Mucosa of descending colon (tissue), 3 donors: ENCODE measurements at regions not wholly inside any gene's neighbourhood (a gene's known extent, or its start where the extent isn't known, plus 50 kb on each side); places are given as distances from the start of the nearest gene placed in this dataset.

Experiments
- ATAC-seq: fragments of 200-7000 bp; cut with Tn5 transposase; one replicate; pipeline ENCODE4 v1.9.1; 2020; ENCODE audit warnings: mild to moderate bottlenecking, moderate library complexity
- DNase-seq, 3 donors: peaks; one replicate each; pipeline ENCODE4 v3.0.0-alpha.2; 2020
- H3K36me3 ChIP-seq: fragments of 200-600 bp; one replicate; pipeline ENCODE4 v1.8.0; 2021; ENCODE audit warnings: low read depth, mild to moderate bottlenecking
- H3K4me1 ChIP-seq: fragments of 200-600 bp; one replicate; pipeline ENCODE4 v1.8.0; 2021; ENCODE audit warnings: low read depth, mild to moderate bottlenecking
- H3K4me3 ChIP-seq: fragments of 200-600 bp; one replicate; pipeline ENCODE4 v1.8.0; 2021; ENCODE audit warnings: mild to moderate bottlenecking
- H3K9me3 ChIP-seq: fragments of 200-600 bp; one replicate; pipeline ENCODE4 v1.8.0; 2021; ENCODE audit warnings: mild to moderate bottlenecking
- intact Hi-C, 2 donors: fragments of 100-400 bp; cut with DNase I in 1 of 2; cut with micrococcal nuclease in 1 of 2; formaldehyde crosslinking; loops; one replicate each; pipeline versions ENCODE4 v1.11.0 to v1.11.1; 2022; cut with DNase I, micrococcal nuclease
- TF ChIP-seq, protein P1 (sequence below): fragments of 200-600 bp; IDR thresholded peaks from one replicate; pipeline ENCODE4 v1.8.0; 2022; ENCODE audit warnings: antibody characterized with exemption, mild to moderate bottlenecking
- donor health status: DM: no; HTN: no; CAD: no; lungs with moderate emphysema.
- donor health status: DM: no; HTN: no; CAD: no.
- donor health status: DM: no; HTN: yes; CAD: no.

DNA sequence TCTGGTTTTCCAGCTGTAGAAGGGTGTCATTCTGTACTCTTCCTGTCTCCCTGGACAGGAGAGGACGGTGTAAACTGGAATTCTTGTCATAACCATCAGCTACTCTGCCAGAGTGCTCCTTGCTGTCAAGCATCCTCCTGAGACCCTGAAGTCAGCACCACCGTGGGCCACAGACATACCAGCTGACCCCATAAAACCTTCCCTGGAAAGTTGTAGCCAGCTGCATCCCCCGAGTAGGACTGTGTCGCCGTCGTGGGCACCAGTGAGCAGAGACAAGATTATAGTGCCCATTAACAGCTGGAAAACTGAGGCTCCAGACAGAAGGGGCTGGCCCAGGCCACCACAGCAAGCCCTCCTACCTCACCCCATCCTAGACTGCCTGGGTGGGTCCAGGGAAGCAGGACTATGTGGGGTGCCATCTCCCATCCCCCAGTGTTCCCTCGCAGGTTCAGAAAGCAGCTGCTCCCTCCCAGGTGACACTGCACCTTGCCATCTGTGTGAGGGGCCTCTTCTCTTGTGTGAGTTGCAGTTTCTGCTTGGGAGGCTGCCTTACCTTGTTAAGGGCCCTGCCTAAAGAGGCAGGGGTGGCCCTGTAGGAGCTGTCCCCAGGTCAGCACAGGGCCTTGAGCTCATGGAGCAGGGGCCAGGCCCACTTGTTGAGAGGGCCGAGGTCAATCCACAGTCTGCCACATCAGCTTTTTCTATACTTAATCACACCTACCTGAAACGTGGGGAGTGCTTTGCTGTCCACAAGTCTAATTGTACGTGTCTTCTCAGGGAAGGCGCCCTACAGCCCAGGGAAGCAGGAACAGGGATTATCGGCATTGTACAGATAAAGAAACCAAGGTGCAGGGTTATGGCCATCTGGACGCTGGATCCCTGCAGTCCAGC, 191.9 kb upstream of the LINGO1 start:
- intact Hi-C loops: loop anchor here in 1 of 2 donors (10.0 kb wide), 1 partner anchor 190 kb away; the partner anchor contains the start of gene LINGO1
- no peaks in the 10 kb centered on the region for H3K9me3 ChIP-seq
- no peak for ATAC-seq
- no peak overlapping the region for H3K4me3 ChIP-seq
- H3K36me3 ChIP-seq: no peaks in the 10 kb centered on the region
- DNase-seq: peak in 1 of 3 donors; percentile 10
- H3K4me1 ChIP-seq: peaks cover 7% of the 10 kb centered on the region
- TF ChIP-seq, protein P1, sequence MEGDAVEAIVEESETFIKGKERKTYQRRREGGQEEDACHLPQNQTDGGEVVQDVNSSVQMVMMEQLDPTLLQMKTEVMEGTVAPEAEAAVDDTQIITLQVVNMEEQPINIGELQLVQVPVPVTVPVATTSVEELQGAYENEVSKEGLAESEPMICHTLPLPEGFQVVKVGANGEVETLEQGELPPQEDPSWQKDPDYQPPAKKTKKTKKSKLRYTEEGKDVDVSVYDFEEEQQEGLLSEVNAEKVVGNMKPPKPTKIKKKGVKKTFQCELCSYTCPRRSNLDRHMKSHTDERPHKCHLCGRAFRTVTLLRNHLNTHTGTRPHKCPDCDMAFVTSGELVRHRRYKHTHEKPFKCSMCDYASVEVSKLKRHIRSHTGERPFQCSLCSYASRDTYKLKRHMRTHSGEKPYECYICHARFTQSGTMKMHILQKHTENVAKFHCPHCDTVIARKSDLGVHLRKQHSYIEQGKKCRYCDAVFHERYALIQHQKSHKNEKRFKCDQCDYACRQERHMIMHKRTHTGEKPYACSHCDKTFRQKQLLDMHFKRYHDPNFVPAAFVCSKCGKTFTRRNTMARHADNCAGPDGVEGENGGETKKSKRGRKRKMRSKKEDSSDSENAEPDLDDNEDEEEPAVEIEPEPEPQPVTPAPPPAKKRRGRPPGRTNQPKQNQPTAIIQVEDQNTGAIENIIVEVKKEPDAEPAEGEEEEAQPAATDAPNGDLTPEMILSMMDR: no peak

DNA sequence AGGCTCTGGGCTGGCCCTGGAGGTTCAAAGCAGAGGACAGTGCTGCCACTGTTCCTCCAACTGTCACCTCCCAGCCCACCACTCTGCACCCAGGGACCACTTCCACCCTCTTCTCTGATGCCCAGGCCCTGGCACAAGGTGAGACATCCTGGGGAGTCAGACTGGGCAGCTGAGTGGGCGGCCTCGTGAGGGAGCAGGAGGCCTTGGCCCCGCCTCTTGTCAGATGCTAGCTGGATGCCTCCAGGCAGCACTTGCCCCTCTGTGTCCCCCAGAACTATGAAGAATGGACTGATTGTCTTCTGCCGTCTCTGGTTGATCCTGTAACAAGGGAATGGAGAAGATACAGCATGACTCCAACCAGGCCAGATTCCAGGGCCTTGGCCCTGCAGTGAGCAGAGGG, 191.0 kb upstream of the LINGO1 start:
- TF ChIP-seq, protein P1: no peak
- H3K36me3 ChIP-seq: no peaks in the 10 kb centered on the region
- DNase-seq: no peak

DNA sequence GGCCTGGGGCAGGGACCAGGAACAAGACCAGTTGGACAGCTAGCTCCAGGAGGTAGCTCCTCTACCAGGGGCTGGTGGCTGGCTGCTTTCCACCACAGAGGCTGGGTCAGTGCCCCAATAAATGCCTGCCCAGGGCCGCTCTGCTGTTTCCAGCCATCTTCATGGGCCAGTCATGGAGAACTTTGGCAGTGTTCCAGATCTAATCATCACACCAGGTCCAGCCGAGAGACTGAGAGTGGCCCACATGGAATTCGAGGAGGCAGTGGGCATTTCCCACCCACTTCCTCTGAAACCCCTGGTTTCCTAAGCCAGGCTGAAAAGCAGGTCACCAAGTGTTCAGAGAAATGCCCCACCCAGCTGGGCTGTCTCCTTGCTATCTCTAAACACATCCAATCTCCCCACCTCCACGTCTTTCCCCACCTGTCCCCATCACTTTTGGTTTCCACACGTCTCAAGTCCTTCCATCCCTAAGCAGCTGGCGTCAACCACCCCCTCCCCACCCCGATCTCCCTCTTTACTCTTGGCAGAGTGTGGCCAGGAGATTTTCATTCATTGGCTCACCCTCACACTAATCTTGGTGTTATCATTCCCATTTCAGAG, 190.0 kb upstream of the LINGO1 start:
- Histone ChIP-seq H3K36me3 (no peaks in the 10 kb centered on the region), H3K4me1 (peaks cover 11% of the 10 kb centered on the region), H3K4me3 (no peak overlapping the region), H3K9me3 (no peaks in the 10 kb centered on the region)
- no peak for DNase-seq
- TF ChIP-seq, protein P1: no peak
- intact Hi-C loops: loop anchor here in 1 of 2 donors (10.0 kb wide), 1 partner anchor 188 kb away; the partner anchor contains the start of gene LINGO1
- ATAC-seq: no peak

More for the DNA sequence above, 191.0 kb upstream of the LINGO1 start:
- no peak for ATAC-seq
- intact Hi-C loops: loop anchor here in 1 of 2 donors (10.0 kb wide), 1 partner anchor 189 kb away; the partner anchor contains the start of gene LINGO1
- Histone ChIP-seq H3K4me1 (peaks cover 11% of the 10 kb centered on the region), H3K9me3 (no peaks in the 10 kb centered on the region), H3K4me3 (no peak overlapping the region)

DNA sequence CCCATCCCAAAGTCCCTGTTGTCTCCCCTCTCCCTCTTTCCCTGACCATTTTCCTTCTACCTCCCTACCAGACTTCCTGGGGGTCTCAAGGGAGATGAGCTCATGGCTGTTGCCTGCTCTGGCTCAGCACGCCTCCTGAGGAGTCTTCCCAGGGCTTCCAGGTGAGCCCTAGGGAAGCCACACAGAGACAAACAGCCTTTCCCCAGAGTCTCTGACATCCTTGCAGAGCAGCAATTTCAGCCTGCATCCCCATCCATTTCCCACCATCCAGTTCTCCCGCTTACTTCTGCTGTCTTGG, 189.2 kb upstream of the LINGO1 start:
- H3K36me3 ChIP-seq: no peaks in the 10 kb centered on the region
- ATAC-seq (no peak), DNase-seq (no peak)
- peaks cover 11% of the 10 kb centered on the region for H3K4me1 ChIP-seq
- H3K9me3 ChIP-seq: no peaks in the 10 kb centered on the region
- TF ChIP-seq, protein P1: no peak
- no peak overlapping the region for H3K4me3 ChIP-seq
- intact Hi-C loops: loop anchor here in 1 of 2 donors (10.0 kb wide), 1 partner anchor 187 kb away; the partner anchor contains the start of gene LINGO1

DNA sequence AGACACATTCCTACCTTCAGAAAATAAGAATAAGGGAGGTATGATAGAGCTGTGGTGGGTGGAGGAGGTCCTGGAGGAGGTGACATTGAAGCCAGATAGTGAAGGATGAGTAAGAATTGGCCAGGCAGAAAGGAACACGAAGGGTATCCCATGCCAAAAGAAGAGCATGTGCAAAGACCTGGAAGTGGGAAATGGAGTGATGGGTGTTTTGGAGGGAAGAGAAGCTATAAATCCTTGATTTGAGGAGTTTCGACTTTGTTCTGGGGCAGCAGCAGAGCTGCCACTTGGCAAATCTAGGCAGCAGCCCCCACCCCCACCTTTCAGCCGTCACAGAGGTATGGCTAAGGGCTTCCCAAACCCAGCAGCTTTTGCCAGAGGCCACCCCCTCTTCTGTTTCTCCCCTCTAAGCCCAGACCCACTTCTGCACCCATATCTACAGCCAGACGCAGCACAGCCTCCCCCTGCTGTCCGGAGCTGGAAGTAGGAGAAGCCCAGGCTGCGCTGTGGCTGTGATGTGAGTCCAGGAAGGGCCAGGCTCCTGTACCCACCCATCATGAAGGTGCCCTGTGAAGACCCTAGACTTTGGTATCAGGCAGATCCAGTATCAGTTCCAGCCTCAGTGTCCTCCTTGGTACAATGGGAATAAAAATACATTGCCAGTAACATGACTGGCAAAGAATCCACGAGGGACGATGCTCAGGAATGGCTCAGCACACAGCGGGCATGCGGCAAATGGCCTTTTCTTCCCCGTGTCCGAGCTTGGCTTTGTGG, 188.7 kb upstream of the LINGO1 start:
- intact Hi-C loops: loop anchor here in 1 of 2 donors (10.0 kb wide), 1 partner anchor 187 kb away; the partner anchor contains the start of gene LINGO1
- peak; percentile 65 for ATAC-seq

More for the DNA sequence above, 188.7 kb upstream of the LINGO1 start:
- peak in 2 of 3 donors; percentile 74 to 77 for DNase-seq
- TF ChIP-seq, protein P1: peak; percentile 30
- Histone ChIP-seq H3K4me3 (no peak overlapping the region), H3K36me3 (no peaks in the 10 kb centered on the region), H3K9me3 (no peaks in the 10 kb centered on the region), H3K4me1 (peaks cover 11% of the 10 kb centered on the region)
